Liver (tissue), 8 donors: ENCODE measurements at regions not wholly inside any gene's neighbourhood (a gene's known extent, or its start where the extent isn't known, plus 50 kb on each side); places are given as distances from the start of the nearest gene placed in this dataset.

Experiments used
- DNase-seq: peaks from one replicate; pipeline ENCODE4 v3.0.0-alpha.2; 2017; ENCODE audit warnings: low spot score
- H3K27ac ChIP-seq, 2 donors: one replicate each; pipeline ENCODE4 v1.7.0; 2013; ENCODE audit warnings: inconsistent platforms in 2 of 2, low read length in 2 of 2, control low read depth in 1 of 2, low read depth in 1 of 2, mild to moderate bottlenecking in 1 of 2
- H3K27me3 ChIP-seq, 4 donors: one replicate each; pipeline versions ENCODE4 v1.6.1 to v1.7.0; 2013; ENCODE audit warnings: low read length in 3 of 4, inconsistent platforms in 1 of 4, mild to moderate bottlenecking in 1 of 4, moderate library complexity in 1 of 4; ENCODE audit not compliant: control insufficient read depth in 4 of 4, insufficient read depth in 4 of 4
- H3K36me3 ChIP-seq, 4 donors: one replicate each; pipeline versions ENCODE4 v1.6.1 to v1.7.0; 2013; ENCODE audit warnings: low read length in 3 of 4, mild to moderate bottlenecking in 3 of 4, low read depth in 1 of 4, moderate library complexity in 1 of 4; ENCODE audit not compliant: control insufficient read depth in 4 of 4, insufficient read depth in 3 of 4
- H3K4me1 ChIP-seq, 4 donors: one replicate each; pipeline versions ENCODE4 v1.6.1 to v1.7.0; 2013; ENCODE audit warnings: low read length in 3 of 4, mild to moderate bottlenecking in 3 of 4, moderate library complexity in 1 of 4; ENCODE audit not compliant: control insufficient read depth in 4 of 4, insufficient read depth in 4 of 4
- H3K4me3 ChIP-seq, 3 donors: one replicate each; pipeline versions ENCODE4 v1.6.1 to v1.7.0; 2013; ENCODE audit warnings: low read length in 3 of 3, control low read depth in 1 of 3, low read depth in 1 of 3, mild to moderate bottlenecking in 1 of 3
- H3K9ac ChIP-seq, 2 donors: one replicate each; pipeline ENCODE4 v1.7.0; 2013; ENCODE audit warnings: low read length in 2 of 2, mild to moderate bottlenecking in 2 of 2, moderate library complexity in 2 of 2, control low read depth in 1 of 2, low read depth in 1 of 2
- H3K9me3 ChIP-seq, 4 donors: one replicate each; pipeline versions ENCODE4 v1.6.1 to v1.7.0; 2013; ENCODE audit warnings: low read length in 3 of 4; ENCODE audit not compliant: control insufficient read depth in 4 of 4
- ATF3 ChIP-seq: IDR thresholded peaks from 2 replicates; pipeline ENCODE4 v1.6.1; 2016; ENCODE audit warnings: antibody characterized with exemption
- CTCF ChIP-seq: fragments of 150-350 bp; IDR thresholded peaks from 2 replicates; pipeline ENCODE4 v1.5.1; 2017; ENCODE audit warnings: improper control_type of control experiment, low read depth, low read length; ENCODE audit not compliant: missing input control
- EGR1 ChIP-seq, 2 donors: IDR thresholded peaks; 2 replicates each; pipeline ENCODE4 v1.6.1; 2016 to 2018; ENCODE audit warnings: antibody characterized with exemption in 2 of 2, low read depth in 2 of 2
- FOXA1 ChIP-seq: IDR thresholded peaks from 2 replicates; pipeline ENCODE4 v1.6.1; 2016; ENCODE audit warnings: antibody characterized with exemption
- FOXA2 ChIP-seq: IDR thresholded peaks from 2 replicates; pipeline ENCODE4 v1.6.1; 2016; ENCODE audit warnings: antibody characterized with exemption
- GABPA ChIP-seq, 2 donors: IDR thresholded peaks in 1 of 2; conservative IDR thresholded peaks in 1 of 2; 2 replicates each; pipeline ENCODE4 v1.6.1; 2016; ENCODE audit warnings: antibody characterized with exemption in 2 of 2, mild to moderate bottlenecking in 1 of 2, moderate library complexity in 1 of 2
- HNF4A ChIP-seq, 2 donors: conservative IDR thresholded peaks; 2 replicates each; pipeline ENCODE4 v1.6.1; 2016; ENCODE audit warnings: antibody characterized with exemption in 2 of 2, mild to moderate bottlenecking in 2 of 2
- HNF4G ChIP-seq: IDR thresholded peaks from 2 replicates; pipeline ENCODE4 v1.6.1; 2016; ENCODE audit warnings: antibody characterized with exemption
- JUND ChIP-seq, 2 donors: IDR thresholded peaks; 2 replicates each; pipeline ENCODE4 v1.6.1; 2016; ENCODE audit warnings: antibody characterized with exemption in 2 of 2
- MAX ChIP-seq: IDR thresholded peaks from 2 replicates; pipeline ENCODE4 v1.6.1; 2016; ENCODE audit warnings: antibody characterized with exemption
- NR2F2 ChIP-seq: IDR thresholded peaks from 2 replicates; pipeline ENCODE4 v1.6.1; 2016; ENCODE audit warnings: antibody characterized with exemption
- RAD21 ChIP-seq, 2 donors: IDR thresholded peaks; 2 replicates each; pipeline ENCODE4 v1.6.1; 2016; ENCODE audit warnings: antibody characterized with exemption in 2 of 2, mild to moderate bottlenecking in 2 of 2
- REST ChIP-seq: IDR thresholded peaks from 2 replicates; pipeline ENCODE4 v1.6.1; 2016; ENCODE audit warnings: antibody characterized with exemption, mild to moderate bottlenecking
- RXRA ChIP-seq, 2 donors: IDR thresholded peaks; 2 replicates each; pipeline ENCODE4 v1.6.1; 2017 to 2018; ENCODE audit warnings: antibody characterized with exemption in 2 of 2, mild to moderate bottlenecking in 1 of 2
- SP1 ChIP-seq: IDR thresholded peaks from 2 replicates; pipeline ENCODE4 v1.6.1; 2018; ENCODE audit warnings: antibody characterized with exemption, mild to moderate bottlenecking
- TAF1 ChIP-seq: conservative IDR thresholded peaks from 2 replicates; pipeline ENCODE4 v1.6.1; 2016; ENCODE audit warnings: antibody characterized with exemption, mild to moderate bottlenecking
- YY1 ChIP-seq: IDR thresholded peaks from 2 replicates; pipeline ENCODE4 v1.6.1; 2016; ENCODE audit warnings: antibody characterized with exemption, mild to moderate bottlenecking
- ZBTB33 ChIP-seq: IDR thresholded peaks from 2 replicates; pipeline ENCODE4 v1.6.1; 2016; ENCODE audit warnings: antibody characterized with exemption
- WGBS: extraction: QIAGEN DNeasy Blood & Tissue Kit; methylation state at CpG from one replicate; pipeline ENCODE4 v1.1.7; 2013; 5-methylcytosine and 5-hydroxymethylcytosine counted together
- donor health status: healthy.
- donor health status: healthy.
- donor health status: healthy.
- donor health status: healthy.
- donor health status: healthy.

- no peak for DNase-seq
- WGBS = 56% methylated on average over 8 of the region's 8 CpGs
- Histone ChIP-seq H3K4me3 (no peak overlapping the region), H3K27me3 (peaks cover 0 to 5% (median 0%) of the 10 kb centered on the region in 4 donors), H3K9ac (no peak overlapping the region), H3K27ac (no peak overlapping the region), H3K9me3 (peaks cover 0 to 3% (median 0%) of the 10 kb centered on the region in 4 donors), H3K4me1 (no peaks in the 10 kb centered on the region), H3K36me3 (no peaks in the 10 kb centered on the region)
- TF ChIP-seq YY1 = no peak
- no peak for TF ChIP-seq GABPA (IDR thresholded peaks at IDR 0.05 in 1 of 2, conservative IDR thresholded peaks at IDR 0.05 in 1 of 2)
- TF ChIP-seq CTCF = no peak
- TF ChIP-seq JUND (IDR thresholded peaks at IDR 0.05) = no peak
- TF ChIP-seq RXRA (IDR thresholded peaks at IDR 0.05) = no peak
- TF ChIP-seq RAD21 (IDR thresholded peaks at IDR 0.05) = no peak
- TF ChIP-seq ATF3 = no peak
- no peak for TF ChIP-seq NR2F2
- no peak for TF ChIP-seq HNF4G
- no peak for TF ChIP-seq TAF1
- TF ChIP-seq FOXA1 = no peak
- no peak for TF ChIP-seq EGR1 (IDR thresholded peaks at IDR 0.05; ENCODE audit: low read depth in 2 of 2)
- TF ChIP-seq FOXA2 = no peak
- TF ChIP-seq MAX = no peak
- no peak for TF ChIP-seq SP1
- TF ChIP-seq REST = no peak
- no peak for TF ChIP-seq HNF4A (conservative IDR thresholded peaks at IDR 0.05)
- no peak for TF ChIP-seq ZBTB33
Measured at GRCh38 chr4:8756816-8757215, 114.8 kb downstream of the HMX1 start.
